CD4-positive, alpha-beta memory T cell (primary cell): ENCODE measurements at regions not wholly inside any gene's neighbourhood (a gene's known extent, or its start where the extent isn't known, plus 50 kb on each side); places are given as distances from the start of the nearest gene placed in this dataset.
"Not testable (repeated sequence)": the region's sequence is repeated elsewhere in the genome, so short reads cannot be mapped to it uniquely, and the experiment has no call there.

Source experiments
- CTCF ChIA-PET: fragments of 350-600 bp; sonication (Branson Sonifier 250); formaldehyde crosslinking; loops from one replicate; lab custom pipeline; 2021; ENCODE audit warnings: inconsistent platforms; ENCODE audit not compliant: partially characterized antibody; lab: Charles Lee
- POLR2A ChIA-PET: fragments of 350-600 bp; sonication (Branson Sonifier 250); formaldehyde crosslinking; loops from one replicate; lab custom pipeline; 2021; ENCODE audit not compliant: partially characterized antibody; lab: Charles Lee
- DNase-seq, 5 donors: peaks; one replicate each; pipeline versions ENCODE4 v3.0.0 to v3.0.0-alpha.2; 2020 to 2022; ENCODE audit warnings: mixed read lengths in 1 of 5
- H3K27ac ChIP-seq: one replicate; pipeline ENCODE4 v1.7.0; 2013; ENCODE audit warnings: low read depth, low read length
- H3K27me3 ChIP-seq: 2 replicates; pipeline ENCODE4 v1.7.0; 2013; ENCODE audit warnings: mild to moderate bottlenecking, low read length, moderate library complexity; ENCODE audit not compliant: insufficient read depth
- H3K36me3 ChIP-seq: 2 replicates; pipeline ENCODE4 v1.7.0; 2013; ENCODE audit warnings: mild to moderate bottlenecking, low read length, moderate library complexity; ENCODE audit not compliant: insufficient read depth
- H3K4me1 ChIP-seq: 2 replicates; pipeline ENCODE4 v1.7.0; 2013; ENCODE audit warnings: mild to moderate bottlenecking, low read length, moderate library complexity; ENCODE audit not compliant: insufficient read depth
- H3K4me3 ChIP-seq, 2 donors: one replicate each; pipeline ENCODE4 v1.7.0; 2013; ENCODE audit warnings: low read length in 2 of 2, mild to moderate bottlenecking in 1 of 2
- H3K9me3 ChIP-seq, 2 donors: one replicate each; pipeline ENCODE4 v1.7.0; 2013; ENCODE audit warnings: low read length in 2 of 2, control low read depth in 1 of 2; ENCODE audit not compliant: control insufficient read depth in 1 of 2
- H3K27ac Mint-ChIP-seq, 7 donors: one replicate each; pipeline ENCODE4 v1.8.0; 2020 to 2021; ENCODE audit warnings: mixed read lengths in 7 of 7, mild to moderate bottlenecking in 6 of 7, inconsistent platforms in 3 of 7, moderate library complexity in 3 of 7
- H3K27me3 Mint-ChIP-seq, 2 donors: one replicate each; pipeline ENCODE4 v1.8.0; 2020 to 2021; ENCODE audit warnings: mixed read lengths in 2 of 2
- H3K36me3 Mint-ChIP-seq, 2 donors: one replicate each; pipeline ENCODE4 v1.8.0; 2020 to 2021; ENCODE audit warnings: mixed read lengths in 2 of 2, inconsistent platforms in 1 of 2, mild to moderate bottlenecking in 1 of 2
- H3K4me1 Mint-ChIP-seq, 4 donors: one replicate each; pipeline ENCODE4 v1.8.0; 2020 to 2021; ENCODE audit warnings: mixed read lengths in 4 of 4, mild to moderate bottlenecking in 1 of 4
- H3K4me3 Mint-ChIP-seq, 8 donors: one replicate each; pipeline ENCODE4 v1.8.0; 2020 to 2021; ENCODE audit warnings: mixed read lengths in 8 of 8, mild to moderate bottlenecking in 7 of 8, moderate library complexity in 6 of 8, inconsistent platforms in 3 of 8
- H3K9me3 Mint-ChIP-seq, 8 donors: one replicate each; pipeline ENCODE4 v1.8.0; 2020 to 2021; ENCODE audit warnings: mixed read lengths in 8 of 8, mild to moderate bottlenecking in 5 of 8, inconsistent platforms in 3 of 8, moderate library complexity in 1 of 8
- intact Hi-C: fragments of 100-400 bp; cut with micrococcal nuclease; formaldehyde crosslinking; loops from one replicate; pipeline ENCODE4 v1.15.1; 2023

DNA sequence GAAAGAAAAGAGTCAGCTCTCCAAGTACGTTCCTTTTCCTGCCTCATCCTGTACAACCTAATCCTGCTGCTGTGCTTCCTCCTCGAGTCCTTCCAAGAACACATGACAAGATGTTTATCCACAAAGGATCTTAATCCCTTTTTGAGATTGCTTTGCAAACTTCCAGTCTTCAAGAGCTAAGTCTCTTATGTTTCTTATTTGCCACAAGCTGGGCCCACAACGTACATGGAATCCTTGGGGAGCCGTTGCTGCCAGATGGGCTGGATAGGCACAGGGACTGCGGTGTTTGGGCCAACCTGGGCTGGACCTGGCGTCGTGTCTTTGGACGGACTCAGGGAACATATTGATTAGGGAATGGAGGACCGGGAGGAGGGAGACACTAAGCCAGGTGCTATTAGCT is 79.7 kb upstream of the AFDN start:
- no peaks in the 10 kb centered on the region for H3K27me3 ChIP-seq
- CTCF ChIA-PET: no interaction called here

GRCh38 chr6:167747645-167748044 is 79.1 kb upstream of the AFDN start:
- Histone ChIP-seq H3K27ac (no peak overlapping the region), H3K9me3 (no peaks in the 10 kb centered on the region), H3K4me1 (no peaks in the 10 kb centered on the region), H3K36me3 (no peaks in the 10 kb centered on the region), H3K4me3 (no peak overlapping the region), H3K27me3 (no peaks in the 10 kb centered on the region)
- peaks cover 4 to 10% of the 10 kb centered on the region in 2 donors for H3K27me3 Mint-ChIP-seq
- CTCF ChIA-PET: no interaction called here
- H3K27ac Mint-ChIP-seq: no peak overlapping the region
- H3K4me3 Mint-ChIP-seq: no peak overlapping the region
- no peaks in the 10 kb centered on the region for H3K4me1 Mint-ChIP-seq
- H3K9me3 Mint-ChIP-seq: peaks cover 0 to 2% (median 0%) of the 10 kb centered on the region in 8 donors
- intact Hi-C loops: no loop called here
- POLR2A ChIA-PET: interaction anchor here (0.6 kb wide), 1 partner anchor 12 kb away, joined by 3 read pairs; no protein-coding TSS in a partner anchor
- DNase-seq: no peak
- H3K36me3 Mint-ChIP-seq: no peaks in the 10 kb centered on the region

More for the DNA sequence above, 79.7 kb upstream of the AFDN start:
- H3K4me3 ChIP-seq: no peak overlapping the region
- H3K27ac ChIP-seq: no peak overlapping the region
- intact Hi-C loops: no loop called here
- no peak for DNase-seq
- H3K4me1 ChIP-seq: no peaks in the 10 kb centered on the region
- no peak overlapping the region for H3K4me3 Mint-ChIP-seq
- H3K36me3 Mint-ChIP-seq: no peaks in the 10 kb centered on the region
- H3K27me3 Mint-ChIP-seq: peaks cover 4 to 8% of the 10 kb centered on the region in 2 donors
- H3K36me3 ChIP-seq: no peaks in the 10 kb centered on the region
- POLR2A ChIA-PET: no interaction called here
- H3K27ac Mint-ChIP-seq: no peak overlapping the region
- no peaks in the 10 kb centered on the region for H3K4me1 Mint-ChIP-seq
- H3K9me3 Mint-ChIP-seq: peaks cover 0 to 2% (median 0%) of the 10 kb centered on the region in 8 donors
- H3K9me3 ChIP-seq: no peaks in the 10 kb centered on the region

- Mint-ChIP-seq H3K4me3 (no peak overlapping the region), H3K36me3 (no peaks in the 10 kb centered on the region), H3K4me1 (no peaks in the 10 kb centered on the region), H3K9me3 (peaks cover 0 to 2% (median 0%) of the 10 kb centered on the region in 8 donors), H3K27ac (no peak overlapping the region), H3K27me3 (peaks cover 4 to 10% of the 10 kb centered on the region in 2 donors)
- Histone ChIP-seq H3K27ac (no peak overlapping the region), H3K27me3 (no peaks in the 10 kb centered on the region), H3K4me1 (no peaks in the 10 kb centered on the region), H3K36me3 (no peaks in the 10 kb centered on the region), H3K9me3 (no peaks in the 10 kb centered on the region), H3K4me3 (no peak overlapping the region)
- ChIA-PET POLR2A (interaction anchor here (0.6 kb wide), 1 partner anchor 13 kb away, joined by 3 read pairs; no protein-coding TSS in a partner anchor), CTCF (no interaction called here)
- no peak for DNase-seq
- intact Hi-C loops: no loop called here
Observed at GRCh38 chr6:167748046-167748445, 78.7 kb upstream of the AFDN start.

DNA sequence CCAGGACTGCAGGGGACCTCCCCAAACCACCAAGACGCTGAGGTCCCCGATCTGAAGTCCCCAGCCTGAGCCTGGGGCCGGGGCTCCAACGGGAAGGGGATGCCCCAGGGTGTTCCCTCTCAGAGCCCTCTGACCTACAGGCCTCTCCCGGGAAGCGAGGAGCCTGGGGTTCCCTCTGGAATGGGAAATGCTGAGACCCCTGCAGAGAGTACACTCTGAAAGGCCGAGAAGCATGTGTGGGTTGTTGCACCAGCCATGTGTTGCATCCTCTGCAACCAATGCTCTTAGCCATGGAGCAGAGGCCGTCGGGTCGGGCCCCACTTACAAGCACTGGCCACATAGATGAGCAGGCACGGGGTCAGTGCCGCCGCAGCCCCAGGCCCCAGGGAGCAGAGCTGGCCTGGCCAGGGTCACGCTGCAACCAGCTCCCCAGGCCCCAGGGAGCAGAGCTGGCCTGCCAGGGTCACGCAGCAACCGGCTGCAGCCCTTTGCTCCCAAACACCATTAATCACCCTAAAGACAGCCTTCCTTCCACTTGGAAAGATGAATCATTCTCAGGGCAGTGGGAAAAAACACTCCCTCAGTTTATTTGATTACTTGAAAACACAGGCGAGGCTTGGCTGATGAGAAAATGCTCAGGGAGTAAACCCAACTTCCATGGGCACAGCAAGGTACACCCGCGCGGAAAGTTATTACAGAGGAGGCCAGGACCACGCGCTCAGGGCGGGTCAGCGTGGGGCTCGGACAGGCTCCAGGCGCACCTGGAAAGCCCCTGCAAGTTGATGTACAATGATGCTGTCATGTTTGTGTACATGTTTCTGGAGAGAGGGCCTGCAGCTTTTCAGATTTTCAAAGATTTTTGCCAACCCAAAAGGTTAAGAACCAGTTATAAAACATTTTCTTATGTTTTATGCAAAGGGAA is 78.0 kb upstream of the AFDN start:
- no peaks in the 10 kb centered on the region for H3K27me3 ChIP-seq
- Mint-ChIP-seq H3K4me1 (no peaks in the 10 kb centered on the region), H3K27ac (no peak overlapping the region), H3K27me3 (peaks cover 4 to 10% of the 10 kb centered on the region in 2 donors), H3K36me3 (no peaks in the 10 kb centered on the region), H3K9me3 (peaks cover 0 to 2% (median 0%) of the 10 kb centered on the region in 8 donors), H3K4me3 (no peak overlapping the region)
- H3K4me1 ChIP-seq: no peaks in the 10 kb centered on the region
- POLR2A ChIA-PET: interaction anchor here (0.6 kb wide), 1 partner anchor 13 kb away, joined by 3 read pairs; no protein-coding TSS in a partner anchor
- no peak for DNase-seq
- CTCF ChIA-PET: no interaction called here
- H3K9me3 ChIP-seq: no peaks in the 10 kb centered on the region
- no peak overlapping the region for H3K27ac ChIP-seq
- no peak overlapping the region for H3K4me3 ChIP-seq
- no peaks in the 10 kb centered on the region for H3K36me3 ChIP-seq
- intact Hi-C loops: no loop called here

DNA sequence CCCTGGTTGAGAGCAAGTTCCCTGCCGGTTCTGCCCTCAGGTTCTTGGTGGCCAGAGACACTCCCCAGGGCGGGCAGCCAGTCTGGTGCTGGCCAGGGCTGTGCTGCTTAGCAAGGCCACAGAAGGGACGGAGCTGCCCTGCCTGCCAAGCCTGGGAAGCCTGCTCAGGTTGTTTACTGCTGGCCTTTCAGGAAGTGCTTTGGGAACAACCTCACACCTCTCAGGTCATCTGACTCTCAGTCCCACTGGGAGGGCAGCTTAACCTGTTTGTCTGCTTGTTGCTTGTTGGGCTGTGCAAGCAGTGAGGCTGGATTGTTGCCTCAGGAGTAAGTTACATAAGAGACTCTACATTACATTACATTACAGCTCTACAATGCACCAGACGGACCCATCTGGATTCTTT is 75.8 kb upstream of the AFDN start:
- Histone ChIP-seq H3K36me3 (no peaks in the 10 kb centered on the region), H3K9me3 (no peaks in the 10 kb centered on the region), H3K27me3 (no peaks in the 10 kb centered on the region), H3K4me1 (no peaks in the 10 kb centered on the region), H3K27ac (no peak overlapping the region), H3K4me3 (no peak overlapping the region)
- ChIA-PET CTCF (interaction anchor here (1.3 kb wide), 1 partner anchor 280 kb away, joined by 3 read pairs; no protein-coding TSS in a partner anchor), POLR2A (no interaction called here)
- Mint-ChIP-seq H3K4me3 (no peak overlapping the region), H3K36me3 (no peaks in the 10 kb centered on the region), H3K27ac (no peak overlapping the region), H3K9me3 (peaks cover 0 to 2% (median 0%) of the 10 kb centered on the region in 8 donors), H3K27me3 (peaks cover 7 to 8% of the 10 kb centered on the region in 2 donors), H3K4me1 (no peaks in the 10 kb centered on the region)
- intact Hi-C loops: no loop called here
- no peak for DNase-seq

GRCh38 chr6:167751579-167752115 is 75.1 kb upstream of the AFDN start:
- Histone ChIP-seq H3K4me3 (no peak overlapping the region), H3K27ac (no peak overlapping the region), H3K36me3 (no peaks in the 10 kb centered on the region), H3K9me3 (no peaks in the 10 kb centered on the region), H3K27me3 (no peaks in the 10 kb centered on the region), H3K4me1 (no peaks in the 10 kb centered on the region)
- Mint-ChIP-seq H3K27me3 (peaks cover 7 to 10% of the 10 kb centered on the region in 2 donors), H3K27ac (no peak overlapping the region), H3K9me3 (peaks cover 0 to 2% (median 0%) of the 10 kb centered on the region in 8 donors), H3K4me1 (no peaks in the 10 kb centered on the region), H3K36me3 (no peaks in the 10 kb centered on the region), H3K4me3 (no peak overlapping the region)
- intact Hi-C loops: no loop called here
- no peak for DNase-seq
- POLR2A ChIA-PET: no interaction called here
- CTCF ChIA-PET: no interaction called here

- CTCF ChIA-PET: interaction anchor here (1.1 kb wide), 1 partner anchor 62 kb away, joined by 3 read pairs; no protein-coding TSS in a partner anchor
- H3K9me3 ChIP-seq, H3K4me3 Mint-ChIP-seq, H3K27ac Mint-ChIP-seq, H3K36me3 Mint-ChIP-seq, DNase-seq, H3K4me1 Mint-ChIP-seq, H3K27me3 ChIP-seq, intact Hi-C loops, H3K4me3 ChIP-seq, H3K9me3 Mint-ChIP-seq, POLR2A ChIA-PET, H3K36me3 ChIP-seq, H3K27ac ChIP-seq, H3K4me1 ChIP-seq: not testable (repeated sequence)
- peaks cover 10 to 14% of the 10 kb centered on the region in 2 donors for H3K27me3 Mint-ChIP-seq
Observed at GRCh38 chr6:167753281-167753680, 73.4 kb upstream of the AFDN start.
